Right lobe of liver (tissue), 4 donors: ENCODE measurements at regions not wholly inside any gene's neighbourhood (a gene's known extent, or its start where the extent isn't known, plus 50 kb on each side); places are given as distances from the start of the nearest gene placed in this dataset.

Source experiments
- CTCF ChIP-seq, 4 donors: fragments of 200-600 bp in 3 of 4; fragments of 450-650 bp in 1 of 4; IDR thresholded peaks; one replicate each; pipeline versions ENCODE4 v1.5.1 to v1.8.0; 2016 to 2022; ENCODE audit warnings: antibody characterized with exemption in 4 of 4, mild to moderate bottlenecking in 2 of 4
- POLR2A ChIP-seq: fragments of 450-650 bp; IDR thresholded peaks from one replicate; pipeline ENCODE4 v1.6.1; 2017; ENCODE audit warnings: antibody characterized with exemption, mild to moderate bottlenecking
- donor health status: DM: no; HTN: no; CAD: no.
- donor health status: DM: no; HTN: no; CAD: no.
- donor health status: DM: no; HTN: yes; CAD: no.

- TF ChIP-seq CTCF (IDR thresholded peaks at IDR 0.05) (no peak), POLR2A (no peak)
Measured at GRCh38 chr9:115230924-115231515, 113.1 kb upstream of the TNC start.
